GM12865 (cell line): ENCODE measurements at regions not wholly inside any gene's neighbourhood (a gene's known extent, or its start where the extent isn't known, plus 50 kb on each side); places are given as distances from the start of the nearest gene placed in this dataset.

Source experiments
- DNase-seq: peaks from one replicate; pipeline ENCODE4 v3.0.0; 2010; ENCODE audit warnings: low read depth
- H3K4me3 ChIP-seq: 2 replicates; pipeline ENCODE4 v1.5.1; 2011; ENCODE audit warnings: mild to moderate bottlenecking, low read depth, low read length, control low read depth
- CTCF ChIP-seq: IDR thresholded peaks from 2 replicates; pipeline ENCODE4 v1.5.1; 2011; ENCODE audit warnings: low read length, control low read depth, low read depth, inconsistent platforms; ENCODE audit not compliant: insufficient read depth; ENCODE audit errors: missing control alignments

GRCh38 chr2:30373881-30374302 lies 73.2 kb upstream of the LCLAT1 start:
- no peak for DNase-seq

GRCh38 chr2:30374380-30374779 lies 72.7 kb upstream of the LCLAT1 start:
- TF ChIP-seq CTCF = no peak
- no peak overlapping the region for H3K4me3 ChIP-seq
- DNase-seq = no peak

More at GRCh38 chr2:30373881-30374302, 73.2 kb upstream of the LCLAT1 start:
- no peak for TF ChIP-seq CTCF
- H3K4me3 ChIP-seq = no peak overlapping the region

GRCh38 chr2:30375915-30376314 lies 71.1 kb upstream of the LCLAT1 start:
- no peak for TF ChIP-seq CTCF
- DNase-seq = no peak
- H3K4me3 ChIP-seq = no peak overlapping the region

- TF ChIP-seq CTCF = no peak
- no peak overlapping the region for H3K4me3 ChIP-seq
- DNase-seq = no peak
Measured at GRCh38 chr2:30379481-30379880, 67.6 kb upstream of the LCLAT1 start.

- H3K4me3 ChIP-seq = no peak overlapping the region
- TF ChIP-seq CTCF = no peak
- DNase-seq = no peak
Measured at GRCh38 chr2:30380824-30381223, 66.2 kb upstream of the LCLAT1 start.

GRCh38 chr2:30382162-30382783 lies 64.8 kb upstream of the LCLAT1 start:
- no peak for DNase-seq
- TF ChIP-seq CTCF = no peak
- no peak overlapping the region for H3K4me3 ChIP-seq

- no peak overlapping the region for H3K4me3 ChIP-seq
- no peak for DNase-seq
- no peak for TF ChIP-seq CTCF
Measured at GRCh38 chr2:30382995-30383394, 64.1 kb upstream of the LCLAT1 start.
